GM23248 (cell line): ENCODE measurements at regions not wholly inside any gene's neighbourhood (a gene's known extent, or its start where the extent isn't known, plus 50 kb on each side); places are given as distances from the start of the nearest gene placed in this dataset.

Source experiments
- EZH2 ChIP-seq: fragments of 200-600 bp; sonication (generic); IDR thresholded peaks from 2 replicates; pipeline ENCODE4 v1.6.1; 2018; ENCODE audit warnings: antibody characterized with exemption, mild to moderate bottlenecking; ENCODE audit not compliant: insufficient read depth, poor library complexity, severe bottlenecking
- EZH2phosphoT487 ChIP-seq: fragments of 200-600 bp; sonication (generic); IDR thresholded peaks from 2 replicates; pipeline ENCODE4 v1.6.1; 2018; ENCODE audit warnings: antibody characterized with exemption, moderate library complexity, mild to moderate bottlenecking, low read depth; ENCODE audit not compliant: insufficient read depth

DNA sequence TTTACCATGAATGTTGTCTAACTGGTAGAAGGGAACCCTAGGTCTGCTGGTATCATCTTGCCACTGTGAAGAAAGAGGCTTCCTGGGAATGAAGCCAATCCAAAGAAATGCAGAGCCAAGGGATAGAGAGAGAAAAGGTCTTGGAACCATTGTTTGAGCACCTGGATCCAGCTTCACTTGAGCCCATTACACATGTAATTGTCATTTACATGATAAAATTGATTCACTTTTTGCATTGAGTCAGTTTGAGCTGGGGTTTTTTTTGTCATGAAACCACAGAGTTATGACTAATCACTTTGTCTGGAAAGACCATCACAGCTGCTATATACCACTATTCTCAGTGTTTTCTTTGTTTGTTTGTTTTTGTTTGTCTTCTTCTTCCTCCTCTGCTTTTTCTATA lies 112.3 kb downstream of the CBLN4 start:
- TF ChIP-seq EZH2 (no peak), EZH2phosphoT487 (no peak)
